Astrocyte (in vitro differentiated cells and primary cell): ENCODE measurements at regions not wholly inside any gene's neighbourhood (a gene's known extent, or its start where the extent isn't known, plus 50 kb on each side); places are given as distances from the start of the nearest gene placed in this dataset.

Experiments
- CTCF ChIP-seq: IDR thresholded peaks from 2 replicates; pipeline ENCODE4 v1.5.1; 2011; ENCODE audit warnings: low read depth, mild to moderate bottlenecking, inconsistent platforms, low read length, moderate library complexity; ENCODE audit not compliant: insufficient read depth
- EZH2 ChIP-seq: IDR thresholded peaks from 2 replicates; pipeline ENCODE4 v1.6.1; 2012; ENCODE audit warnings: mild to moderate bottlenecking, low read length, inconsistent platforms; ENCODE audit not compliant: insufficient read depth

- no peak for TF ChIP-seq EZH2
- TF ChIP-seq CTCF = no peak
These were observed 410.0 kb upstream of the SOX9 start for GRCh38 chr17:71710816-71711215.
